T-helper 2 cell treated with Interferon-gamma antibody and Interleukin-4, amounts not matched to agents 5 μg/mL and 100 μg/mL, for 36 hours (primary cell): ENCODE measurements at regions not wholly inside any gene's neighbourhood (a gene's known extent, or its start where the extent isn't known, plus 50 kb on each side); places are given as distances from the start of the nearest gene placed in this dataset.

ENCODE experiments used
- DNase-seq: peaks from one replicate; pipeline ENCODE4 v3.0.0; 2021; ENCODE audit warnings: low spot score
- H3K27ac Mint-ChIP-seq: one replicate; pipeline ENCODE4 v1.8.0; 2021; ENCODE audit warnings: mild to moderate bottlenecking, mixed read lengths
- H3K27me3 Mint-ChIP-seq: one replicate; pipeline ENCODE4 v1.8.0; 2021; ENCODE audit warnings: low read depth, mixed read lengths
- H3K36me3 Mint-ChIP-seq: one replicate; pipeline ENCODE4 v1.8.0; 2021; ENCODE audit warnings: low read depth, mixed read lengths
- H3K4me1 Mint-ChIP-seq: one replicate; pipeline ENCODE4 v1.8.0; 2021; ENCODE audit warnings: low read depth, mixed read lengths
- H3K4me3 Mint-ChIP-seq: one replicate; pipeline ENCODE4 v1.8.0; 2022; ENCODE audit warnings: mild to moderate bottlenecking, moderate library complexity, mixed read lengths
- H3K9me3 Mint-ChIP-seq: one replicate; pipeline ENCODE4 v1.8.0; 2021; ENCODE audit warnings: mixed read lengths

- no peak overlapping the region for H3K27ac Mint-ChIP-seq
- H3K9me3 Mint-ChIP-seq = no peaks in the 10 kb centered on the region
- H3K4me1 Mint-ChIP-seq = no peaks in the 10 kb centered on the region
- H3K4me3 Mint-ChIP-seq = no peak overlapping the region
- no peaks in the 10 kb centered on the region for H3K36me3 Mint-ChIP-seq
- H3K27me3 Mint-ChIP-seq = no peaks in the 10 kb centered on the region
- DNase-seq = no peak
These were observed 78.1 kb upstream of the TBX20 start for GRCh38 chr7:35331730-35332678.

DNA sequence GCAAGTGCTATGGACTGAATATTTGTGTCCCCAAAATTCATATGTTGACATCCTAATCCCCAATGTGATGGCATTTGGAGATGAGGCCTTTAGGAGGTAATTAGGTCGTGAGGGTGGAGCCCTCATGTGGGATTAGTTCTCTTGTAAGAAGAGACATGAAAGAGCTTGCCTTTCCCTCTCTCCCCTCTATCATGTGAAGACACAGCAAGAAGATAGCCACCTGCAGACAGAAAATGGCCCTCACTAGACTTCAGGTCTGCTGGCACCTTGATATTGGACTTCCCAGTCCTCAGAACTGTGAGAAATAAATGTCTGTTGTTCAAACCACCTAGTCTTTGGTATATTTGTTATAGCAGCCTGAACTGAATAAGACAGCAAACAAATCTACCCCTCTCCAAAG lies 75.1 kb upstream of the TBX20 start:
- no peaks in the 10 kb centered on the region for H3K9me3 Mint-ChIP-seq
- no peak for DNase-seq
- no peaks in the 10 kb centered on the region for H3K4me1 Mint-ChIP-seq
- H3K27me3 Mint-ChIP-seq = no peaks in the 10 kb centered on the region
- no peak overlapping the region for H3K27ac Mint-ChIP-seq
- H3K4me3 Mint-ChIP-seq = no peak overlapping the region
- no peaks in the 10 kb centered on the region for H3K36me3 Mint-ChIP-seq

- Mint-ChIP-seq H3K27ac (no peak overlapping the region), H3K27me3 (peaks cover 2% of the 10 kb centered on the region), H3K4me1 (no peaks in the 10 kb centered on the region), H3K4me3 (no peak overlapping the region), H3K36me3 (no peaks in the 10 kb centered on the region), H3K9me3 (no peaks in the 10 kb centered on the region)
- no peak for DNase-seq
These were observed 65.7 kb upstream of the TBX20 start for GRCh38 chr7:35319606-35320005.

- Mint-ChIP-seq H3K4me1 (no peaks in the 10 kb centered on the region), H3K36me3 (no peaks in the 10 kb centered on the region), H3K9me3 (no peaks in the 10 kb centered on the region), H3K4me3 (no peak overlapping the region), H3K27me3 (peaks cover 2% of the 10 kb centered on the region), H3K27ac (no peak overlapping the region)
- no peak for DNase-seq
These were observed 62.6 kb upstream of the TBX20 start for GRCh38 chr7:35316549-35316948.

- DNase-seq = no peak
- Mint-ChIP-seq H3K36me3 (no peaks in the 10 kb centered on the region), H3K27ac (no peak overlapping the region), H3K4me1 (no peaks in the 10 kb centered on the region), H3K9me3 (no peaks in the 10 kb centered on the region), H3K27me3 (peaks cover 2% of the 10 kb centered on the region), H3K4me3 (no peak overlapping the region)
These were observed 61.6 kb upstream of the TBX20 start for GRCh38 chr7:35315517-35315916.

GRCh38 chr7:35314354-35314753 lies 60.5 kb upstream of the TBX20 start:
- no peak overlapping the region for H3K27ac Mint-ChIP-seq
- DNase-seq = no peak
- H3K9me3 Mint-ChIP-seq = no peaks in the 10 kb centered on the region
- H3K4me1 Mint-ChIP-seq = no peaks in the 10 kb centered on the region
- H3K4me3 Mint-ChIP-seq = no peak overlapping the region
- H3K27me3 Mint-ChIP-seq = no peaks in the 10 kb centered on the region
- H3K36me3 Mint-ChIP-seq = no peaks in the 10 kb centered on the region

DNA sequence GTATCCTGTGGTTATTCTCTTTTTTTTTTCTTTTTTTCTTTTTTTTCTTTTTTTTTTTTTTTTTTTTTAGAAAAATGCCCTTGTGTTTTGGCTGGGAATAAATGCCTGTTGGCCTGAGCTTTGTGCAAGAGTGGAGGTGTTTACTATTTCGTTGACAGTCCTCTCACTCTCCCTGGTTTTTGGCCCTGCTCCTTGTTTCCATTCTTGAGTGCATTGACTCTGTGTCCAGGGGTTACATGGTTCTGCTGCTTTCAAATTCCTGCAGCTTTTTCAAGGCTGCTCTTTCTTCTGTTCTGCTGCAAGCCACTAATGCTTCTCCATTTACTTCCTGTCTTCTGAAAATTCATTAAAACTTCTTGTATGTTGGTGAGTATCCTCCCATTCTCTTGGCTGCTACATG lies 59.7 kb upstream of the TBX20 start:
- Mint-ChIP-seq H3K36me3 (no peaks in the 10 kb centered on the region), H3K9me3 (no peaks in the 10 kb centered on the region), H3K4me3 (no peak overlapping the region), H3K27ac (no peak overlapping the region), H3K4me1 (no peaks in the 10 kb centered on the region), H3K27me3 (no peaks in the 10 kb centered on the region)
- DNase-seq = no peak
